AG10803 (cell line): ENCODE measurements at regions not wholly inside any gene's neighbourhood (a gene's known extent, or its start where the extent isn't known, plus 50 kb on each side); places are given as distances from the start of the nearest gene placed in this dataset.

Experiments used
- DNase-seq: peaks from one replicate; pipeline ENCODE4 v3.0.0; 2010; ENCODE audit warnings: low read depth
- H3K4me3 ChIP-seq: 2 replicates; pipeline ENCODE4 v1.5.1; 2011; ENCODE audit warnings: mild to moderate bottlenecking, low read length, control low read depth
- CTCF ChIP-seq: conservative IDR thresholded peaks from 2 replicates; pipeline ENCODE4 v1.5.1; 2011; ENCODE audit warnings: mild to moderate bottlenecking, low read length, control low read depth, inconsistent platforms

DNA sequence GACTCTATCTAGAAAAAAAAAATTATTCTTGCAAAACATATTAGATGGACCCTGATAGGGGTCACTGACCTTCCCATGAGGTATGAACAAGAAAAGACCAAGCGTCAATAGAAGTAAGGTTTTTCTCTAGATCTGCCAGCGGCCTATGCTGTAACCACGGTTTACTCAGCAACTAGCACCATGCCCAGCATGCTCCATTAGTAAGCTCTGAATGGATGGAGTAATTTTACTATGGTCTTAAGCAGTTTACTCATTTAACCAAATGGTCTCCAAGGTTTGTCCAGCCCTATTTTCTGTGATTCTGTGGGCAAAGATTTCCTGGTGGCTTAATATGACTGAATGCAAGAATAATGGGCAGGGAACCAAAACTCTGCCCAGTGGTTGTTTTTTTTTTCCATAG is 113.9 kb downstream of the ADSS2 start:
- no peak for DNase-seq
- H3K4me3 ChIP-seq = no peak overlapping the region
- no peak for TF ChIP-seq CTCF

GRCh38 chr1:244339073-244339692 is 112.5 kb downstream of the ADSS2 start:
- TF ChIP-seq CTCF = no peak
- H3K4me3 ChIP-seq = no peak overlapping the region
- DNase-seq = no peak

DNA sequence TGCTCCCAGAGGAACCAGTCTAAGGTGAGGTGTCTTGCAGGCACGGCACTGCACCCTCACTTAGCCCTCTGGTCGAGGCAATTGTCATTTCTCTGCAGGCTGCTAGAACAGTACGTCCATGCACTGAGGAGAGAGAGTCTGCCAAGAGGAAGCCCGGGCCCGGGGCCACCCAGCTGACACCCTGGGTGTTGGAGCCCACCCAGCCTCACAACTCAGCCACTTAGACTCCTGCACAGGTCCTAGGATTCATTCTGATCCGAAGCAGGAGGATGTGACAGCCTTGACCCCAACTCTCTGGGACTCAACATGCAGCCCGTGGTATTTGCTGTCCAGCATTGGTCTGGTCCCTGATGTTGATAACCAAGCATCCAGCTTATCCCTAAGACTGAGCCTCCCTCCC is 111.9 kb downstream of the ADSS2 start:
- DNase-seq = no peak
- TF ChIP-seq CTCF = no peak
- H3K4me3 ChIP-seq = no peak overlapping the region

DNA sequence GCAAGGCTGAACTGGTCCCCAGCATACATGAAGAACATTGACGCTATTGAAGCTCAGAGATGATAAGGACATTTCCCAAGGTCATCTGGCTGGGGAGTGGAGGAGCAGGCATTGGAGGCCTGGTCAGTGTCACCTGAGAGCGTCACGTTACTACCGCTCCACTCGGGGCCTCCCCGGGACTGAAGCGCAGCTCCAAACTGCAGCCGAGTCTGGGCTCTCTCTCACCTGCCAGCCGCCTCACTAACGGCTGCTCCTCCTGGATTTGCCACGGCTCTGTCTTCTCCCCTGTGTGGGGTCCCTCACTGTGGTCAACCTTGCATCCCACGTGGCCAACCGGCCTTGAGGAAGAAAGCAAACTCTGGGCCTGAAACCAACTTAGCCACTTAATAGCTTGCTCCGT is 111.3 kb downstream of the ADSS2 start:
- DNase-seq = no peak
- H3K4me3 ChIP-seq = no peak overlapping the region
- no peak for TF ChIP-seq CTCF

DNA sequence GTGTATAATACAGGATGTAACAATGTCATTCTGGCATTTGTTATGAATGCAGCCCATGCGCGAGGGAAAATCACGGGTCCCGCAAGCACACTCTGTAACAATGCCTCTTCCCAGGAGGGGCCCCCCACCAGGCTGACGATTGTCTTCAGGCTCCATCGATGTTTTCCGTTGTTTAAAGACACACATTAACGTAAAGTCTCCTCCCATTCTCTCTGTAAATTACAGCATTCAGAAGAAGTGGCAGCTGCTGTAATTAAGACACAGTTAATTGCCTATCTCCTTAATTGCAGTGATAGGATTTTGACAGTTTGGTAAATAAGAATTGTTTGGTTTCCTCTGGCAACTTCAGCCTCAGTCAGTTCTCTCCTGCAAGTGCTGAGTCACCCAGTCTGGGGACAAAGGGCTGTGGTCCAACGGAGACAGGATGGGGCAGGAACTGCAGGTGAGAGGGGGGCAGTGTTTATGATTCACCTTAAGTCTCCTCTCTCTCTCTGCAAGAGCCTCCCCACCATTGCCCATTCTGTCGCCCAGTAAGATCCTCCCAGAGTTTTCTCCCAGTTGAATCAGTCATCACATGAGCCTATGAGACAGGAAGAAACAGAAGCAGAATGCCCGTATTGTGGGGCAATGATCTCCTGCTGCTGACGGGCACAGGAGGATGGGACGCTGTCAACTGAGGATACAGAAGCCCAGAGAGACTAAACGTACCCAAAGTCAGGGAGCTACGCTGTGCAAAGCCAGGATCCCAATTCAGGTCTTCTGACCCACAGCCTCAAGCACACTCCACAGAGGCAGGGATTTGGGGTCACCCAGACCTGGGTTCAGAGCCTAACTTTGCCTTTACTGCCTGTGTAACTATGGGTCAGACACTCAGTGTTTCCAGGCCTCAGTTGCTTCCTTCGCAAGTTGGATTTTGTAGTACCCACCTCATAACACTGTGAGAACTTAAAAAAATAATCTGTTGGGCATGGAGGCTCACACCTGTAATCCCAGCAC is 110.0 kb downstream of the ADSS2 start:
- peak; percentile 26 for DNase-seq
- no peak overlapping the region for H3K4me3 ChIP-seq
- TF ChIP-seq CTCF = no peak

- no peak for DNase-seq
- H3K4me3 ChIP-seq = no peak overlapping the region
- TF ChIP-seq CTCF = no peak
These were observed 107.7 kb downstream of the ADSS2 start for GRCh38 chr1:244344001-244344400.
